Activated naive CD8-positive, alpha-beta T cell treated with anti-CD3 and anti-CD28 coated beads for 36 hours (primary cell): ENCODE measurements at regions not wholly inside any gene's neighbourhood (a gene's known extent, or its start where the extent isn't known, plus 50 kb on each side); places are given as distances from the start of the nearest gene placed in this dataset.
"Not testable (repeated sequence)": the region's sequence is repeated elsewhere in the genome, so short reads cannot be mapped to it uniquely, and the experiment has no call there.

ENCODE experiments used
- DNase-seq: peaks from one replicate; pipeline ENCODE4 v3.0.0; 2021
- H3K27ac Mint-ChIP-seq: one replicate; pipeline ENCODE4 v1.8.0; 2022; ENCODE audit warnings: mild to moderate bottlenecking, moderate library complexity, mixed read lengths
- H3K27me3 Mint-ChIP-seq: one replicate; pipeline ENCODE4 v1.8.0; 2022; ENCODE audit warnings: mild to moderate bottlenecking, mixed read lengths
- H3K36me3 Mint-ChIP-seq: one replicate; pipeline ENCODE4 v1.8.0; 2021; ENCODE audit warnings: mild to moderate bottlenecking, mixed read lengths
- H3K4me1 Mint-ChIP-seq: one replicate; pipeline ENCODE4 v1.8.0; 2021; ENCODE audit warnings: mixed read lengths
- H3K4me3 Mint-ChIP-seq: one replicate; pipeline ENCODE4 v1.8.0; 2022; ENCODE audit warnings: mild to moderate bottlenecking, moderate library complexity, mixed read lengths
- H3K9me3 Mint-ChIP-seq: one replicate; pipeline ENCODE4 v1.8.0; 2022; ENCODE audit warnings: mixed read lengths

DNA sequence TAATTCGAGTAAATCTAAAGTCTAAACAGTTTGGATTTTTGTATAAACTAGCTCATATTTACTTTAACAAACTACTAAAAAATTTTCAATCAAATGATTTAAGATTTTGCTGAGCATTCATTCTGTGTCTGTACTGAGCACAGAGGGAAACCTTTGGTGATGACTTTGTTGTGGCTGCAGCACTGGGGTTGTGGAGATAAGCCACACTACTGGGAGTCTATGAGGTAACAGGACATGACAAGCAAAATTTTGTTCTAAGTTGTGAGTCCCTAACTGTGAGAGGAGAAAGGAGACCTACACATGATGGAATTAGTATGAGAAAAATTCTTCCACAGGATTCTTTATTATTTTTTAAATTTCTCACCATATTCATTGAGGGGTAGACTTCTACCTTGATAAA is 933.7 kb upstream of the LRATD1 start:
- no peaks in the 10 kb centered on the region for H3K27me3 Mint-ChIP-seq
- H3K4me1 Mint-ChIP-seq = no peaks in the 10 kb centered on the region
- H3K4me3 Mint-ChIP-seq = no peak overlapping the region
- no peak overlapping the region for H3K27ac Mint-ChIP-seq
- no peak for DNase-seq
- H3K9me3 Mint-ChIP-seq = peaks cover 7% of the 10 kb centered on the region
- no peaks in the 10 kb centered on the region for H3K36me3 Mint-ChIP-seq

DNA sequence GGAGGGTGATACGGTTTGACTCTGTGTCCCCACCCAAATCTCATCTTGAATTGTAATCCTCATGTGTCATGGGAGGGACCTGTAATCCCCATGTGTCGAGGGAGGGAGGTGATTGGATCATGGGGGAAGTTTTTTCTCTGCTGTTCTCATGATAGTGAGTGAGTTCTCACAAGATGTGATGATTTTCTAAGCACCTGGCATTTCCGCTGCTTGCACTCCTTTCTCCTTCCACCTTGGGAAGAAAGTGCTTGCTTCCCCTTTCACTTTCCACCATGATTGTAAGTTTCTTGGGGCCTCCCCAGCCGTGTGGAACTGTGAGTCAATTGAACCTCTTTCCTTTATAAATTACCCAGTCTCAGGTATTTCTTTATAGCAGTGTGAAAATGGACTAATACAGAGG is 932.6 kb upstream of the LRATD1 start:
- not testable (repeated sequence) for H3K4me1 Mint-ChIP-seq, H3K27ac Mint-ChIP-seq, H3K9me3 Mint-ChIP-seq, H3K36me3 Mint-ChIP-seq, H3K27me3 Mint-ChIP-seq, H3K4me3 Mint-ChIP-seq, DNase-seq

GRCh38 chr2:13711154-13711553 is 921.4 kb upstream of the LRATD1 start:
- no peaks in the 10 kb centered on the region for H3K36me3 Mint-ChIP-seq
- no peak overlapping the region for H3K27ac Mint-ChIP-seq

GRCh38 chr2:13714466-13714865 is 918.1 kb upstream of the LRATD1 start:
- Mint-ChIP-seq H3K36me3 (no peaks in the 10 kb centered on the region), H3K9me3 (peaks cover 3% of the 10 kb centered on the region), H3K4me1 (no peaks in the 10 kb centered on the region), H3K27ac (no peak overlapping the region), H3K4me3 (no peak overlapping the region), H3K27me3 (no peaks in the 10 kb centered on the region)
- DNase-seq = no peak

More at GRCh38 chr2:13711154-13711553, 921.4 kb upstream of the LRATD1 start:
- Mint-ChIP-seq H3K27me3 (no peaks in the 10 kb centered on the region), H3K4me3 (no peak overlapping the region), H3K9me3 (peaks cover 3% of the 10 kb centered on the region), H3K4me1 (no peaks in the 10 kb centered on the region)
- no peak for DNase-seq

DNA sequence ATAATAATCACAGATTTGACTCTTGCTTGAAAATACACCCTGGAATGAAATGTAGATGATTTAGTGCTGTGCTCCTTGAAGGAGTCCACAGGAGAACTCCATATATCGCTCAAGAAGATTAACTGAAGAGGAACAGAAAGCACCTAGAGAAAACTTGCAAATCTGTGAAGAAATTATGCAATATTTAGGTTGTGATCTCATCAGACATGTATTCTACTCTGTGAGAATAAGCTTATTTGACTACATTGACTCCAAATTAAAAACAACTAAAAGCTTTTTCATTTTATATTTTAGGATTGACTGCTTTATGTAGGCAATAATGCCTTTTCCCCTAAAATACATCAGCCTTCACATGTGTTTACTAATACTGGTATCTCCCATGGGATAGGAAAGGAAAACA is 906.6 kb upstream of the LRATD1 start:
- no peaks in the 10 kb centered on the region for H3K4me1 Mint-ChIP-seq
- H3K36me3 Mint-ChIP-seq = no peaks in the 10 kb centered on the region
- no peak for DNase-seq
- no peaks in the 10 kb centered on the region for H3K27me3 Mint-ChIP-seq
- peaks cover 1% of the 10 kb centered on the region for H3K9me3 Mint-ChIP-seq
- no peak overlapping the region for H3K4me3 Mint-ChIP-seq
- H3K27ac Mint-ChIP-seq = no peak overlapping the region

- H3K4me1 Mint-ChIP-seq = no peaks in the 10 kb centered on the region
- no peak for DNase-seq
- H3K4me3 Mint-ChIP-seq = no peak overlapping the region
- no peaks in the 10 kb centered on the region for H3K27me3 Mint-ChIP-seq
- peaks cover 20% of the 10 kb centered on the region for H3K9me3 Mint-ChIP-seq
- no peaks in the 10 kb centered on the region for H3K36me3 Mint-ChIP-seq
- no peak overlapping the region for H3K27ac Mint-ChIP-seq
These were observed 887.2 kb upstream of the LRATD1 start for GRCh38 chr2:13745330-13745729.

DNA sequence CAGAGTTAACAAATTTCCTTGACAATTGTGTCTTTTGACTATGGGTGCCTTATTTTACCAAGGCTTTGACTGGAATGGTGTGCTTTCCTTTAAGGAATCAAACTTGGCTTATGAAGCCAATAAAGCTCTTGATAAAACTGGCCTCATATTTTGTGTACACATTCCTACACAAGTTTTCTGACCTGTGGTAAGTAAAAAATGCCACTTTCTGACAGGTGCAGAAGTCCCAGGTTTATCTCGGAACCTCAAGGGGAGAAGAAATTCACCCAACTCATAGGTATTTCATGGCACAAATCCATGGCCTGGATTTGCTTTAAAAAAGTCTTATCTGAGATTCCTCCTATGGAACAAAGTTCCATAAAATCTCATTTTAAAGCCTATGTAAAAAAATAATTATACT is 880.6 kb upstream of the LRATD1 start:
- H3K36me3 Mint-ChIP-seq = no peaks in the 10 kb centered on the region
- no peak overlapping the region for H3K4me3 Mint-ChIP-seq
- no peak for DNase-seq
- no peaks in the 10 kb centered on the region for H3K27me3 Mint-ChIP-seq
- no peaks in the 10 kb centered on the region for H3K4me1 Mint-ChIP-seq
- peaks cover 12% of the 10 kb centered on the region for H3K9me3 Mint-ChIP-seq
- H3K27ac Mint-ChIP-seq = no peak overlapping the region

GRCh38 chr2:13758412-13758811 is 874.1 kb upstream of the LRATD1 start:
- no peaks in the 10 kb centered on the region for H3K4me1 Mint-ChIP-seq
- H3K9me3 Mint-ChIP-seq = peaks cover 2% of the 10 kb centered on the region
- no peak for DNase-seq
- H3K4me3 Mint-ChIP-seq = no peak overlapping the region
- H3K36me3 Mint-ChIP-seq = no peaks in the 10 kb centered on the region
- no peak overlapping the region for H3K27ac Mint-ChIP-seq
- H3K27me3 Mint-ChIP-seq = no peaks in the 10 kb centered on the region

DNA sequence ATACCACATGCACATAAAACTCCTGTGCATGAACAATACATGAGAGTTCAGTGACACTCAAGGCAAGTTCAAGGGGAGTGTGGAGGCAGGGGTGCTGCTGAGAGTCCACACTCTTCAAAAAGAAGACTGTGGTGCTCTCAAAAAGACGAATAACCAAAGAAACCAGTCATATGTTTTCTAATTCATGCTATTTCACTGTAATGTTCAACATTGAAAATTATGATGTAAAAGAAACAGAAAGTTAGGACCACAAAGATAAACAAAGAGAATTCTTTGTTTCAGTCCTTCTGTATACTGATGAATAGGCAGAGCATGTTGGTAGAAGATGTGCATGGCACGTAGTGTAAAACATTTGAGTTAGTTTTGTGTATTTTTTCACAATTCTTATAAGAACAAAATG is 864.2 kb upstream of the LRATD1 start:
- Mint-ChIP-seq H3K9me3 (peaks cover 3% of the 10 kb centered on the region), H3K4me3 (no peak overlapping the region)

DNA sequence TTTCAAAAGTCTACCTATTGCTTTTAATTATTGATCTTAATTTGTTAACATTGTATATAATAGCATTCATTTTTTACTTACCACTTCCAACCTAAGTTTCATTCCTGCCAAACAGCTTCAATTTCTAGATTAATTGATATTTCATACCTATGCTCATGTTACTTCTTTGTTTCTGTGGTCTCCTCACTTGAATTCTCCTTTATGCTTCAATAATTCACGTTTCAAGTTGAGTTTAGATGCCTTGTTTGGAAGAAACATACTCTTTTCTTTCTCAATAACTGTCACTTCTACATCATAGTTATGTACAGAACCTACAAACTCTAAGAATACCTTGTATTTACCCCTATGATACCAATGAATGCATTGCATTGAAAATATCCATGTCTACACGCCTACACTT is 862.2 kb upstream of the LRATD1 start:
- DNase-seq = no peak
- H3K9me3 Mint-ChIP-seq = peaks cover 3% of the 10 kb centered on the region
- H3K4me1 Mint-ChIP-seq = no peaks in the 10 kb centered on the region
- no peak overlapping the region for H3K4me3 Mint-ChIP-seq
- H3K27ac Mint-ChIP-seq = no peak overlapping the region
- H3K36me3 Mint-ChIP-seq = no peaks in the 10 kb centered on the region
- H3K27me3 Mint-ChIP-seq = no peaks in the 10 kb centered on the region

More for the DNA sequence above, 864.2 kb upstream of the LRATD1 start:
- no peak overlapping the region for H3K27ac Mint-ChIP-seq
- H3K36me3 Mint-ChIP-seq = no peaks in the 10 kb centered on the region
- no peak for DNase-seq
- H3K4me1 Mint-ChIP-seq = no peaks in the 10 kb centered on the region
- H3K27me3 Mint-ChIP-seq = no peaks in the 10 kb centered on the region

DNA sequence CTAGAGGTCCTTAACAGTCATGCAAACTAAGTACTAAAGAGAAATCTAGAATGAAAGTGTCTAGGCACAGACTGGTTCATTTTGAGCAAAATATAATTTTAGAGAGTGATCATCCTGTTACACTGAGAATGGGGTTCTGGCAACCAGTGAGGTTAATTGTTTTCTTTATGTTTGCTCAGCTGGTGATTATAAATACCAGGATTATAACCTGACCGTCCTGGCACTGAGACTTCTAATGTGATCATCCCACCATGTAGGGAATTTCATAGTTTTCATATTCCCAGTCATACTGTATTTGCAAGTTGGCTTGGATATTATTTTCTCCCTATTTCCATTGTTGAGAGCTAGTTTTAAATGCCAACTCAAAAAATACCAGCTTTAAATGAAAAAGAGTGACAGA is 852.5 kb upstream of the LRATD1 start:
- Mint-ChIP-seq H3K27me3 (no peaks in the 10 kb centered on the region), H3K9me3 (peaks cover 1% of the 10 kb centered on the region), H3K4me3 (no peak overlapping the region), H3K27ac (no peak overlapping the region), H3K36me3 (no peaks in the 10 kb centered on the region), H3K4me1 (no peaks in the 10 kb centered on the region)
- no peak for DNase-seq

GRCh38 chr2:13791019-13791547 is 841.4 kb upstream of the LRATD1 start:
- Mint-ChIP-seq H3K9me3 (peaks cover 5% of the 10 kb centered on the region), H3K4me3 (no peak overlapping the region), H3K27ac (no peak overlapping the region), H3K27me3 (no peaks in the 10 kb centered on the region), H3K36me3 (no peaks in the 10 kb centered on the region), H3K4me1 (no peaks in the 10 kb centered on the region)
- no peak for DNase-seq

DNA sequence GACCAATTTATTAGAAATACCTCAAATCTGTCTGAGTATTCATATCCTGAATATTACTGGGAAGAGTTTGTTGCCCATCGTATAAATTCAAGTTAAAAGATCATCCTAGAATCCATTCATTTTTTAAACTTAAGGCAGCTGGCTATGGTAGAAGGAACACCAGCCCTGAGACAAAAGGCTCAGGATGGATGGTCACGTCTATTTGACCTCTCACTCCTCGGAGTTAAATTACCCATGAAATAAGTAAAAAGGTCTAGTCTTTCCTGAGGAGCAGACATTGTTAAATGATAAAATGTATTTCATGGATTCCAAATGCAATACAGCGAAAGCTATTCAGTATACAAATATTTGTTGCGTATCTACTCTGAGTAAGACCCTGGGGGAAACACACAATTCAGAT is 826.0 kb upstream of the LRATD1 start:
- Mint-ChIP-seq H3K9me3 (peaks cover 1% of the 10 kb centered on the region), H3K27ac (no peak overlapping the region), H3K36me3 (no peaks in the 10 kb centered on the region), H3K27me3 (no peaks in the 10 kb centered on the region), H3K4me3 (no peak overlapping the region), H3K4me1 (no peaks in the 10 kb centered on the region)
- DNase-seq = no peak

- Mint-ChIP-seq H3K4me1 (no peaks in the 10 kb centered on the region), H3K9me3 (peaks cover 4% of the 10 kb centered on the region), H3K4me3 (no peak overlapping the region), H3K27me3 (no peaks in the 10 kb centered on the region), H3K36me3 (no peaks in the 10 kb centered on the region), H3K27ac (no peak overlapping the region)
- no peak for DNase-seq
These were observed 819.3 kb upstream of the LRATD1 start for GRCh38 chr2:13813236-13813635.

- no peaks in the 10 kb centered on the region for H3K4me1 Mint-ChIP-seq
- no peak overlapping the region for H3K4me3 Mint-ChIP-seq
- no peaks in the 10 kb centered on the region for H3K36me3 Mint-ChIP-seq
- peaks cover 2% of the 10 kb centered on the region for H3K9me3 Mint-ChIP-seq
- H3K27ac Mint-ChIP-seq = no peak overlapping the region
- H3K27me3 Mint-ChIP-seq = no peaks in the 10 kb centered on the region
- no peak for DNase-seq
These were observed 814.5 kb upstream of the LRATD1 start for GRCh38 chr2:13818002-13818401.

DNA sequence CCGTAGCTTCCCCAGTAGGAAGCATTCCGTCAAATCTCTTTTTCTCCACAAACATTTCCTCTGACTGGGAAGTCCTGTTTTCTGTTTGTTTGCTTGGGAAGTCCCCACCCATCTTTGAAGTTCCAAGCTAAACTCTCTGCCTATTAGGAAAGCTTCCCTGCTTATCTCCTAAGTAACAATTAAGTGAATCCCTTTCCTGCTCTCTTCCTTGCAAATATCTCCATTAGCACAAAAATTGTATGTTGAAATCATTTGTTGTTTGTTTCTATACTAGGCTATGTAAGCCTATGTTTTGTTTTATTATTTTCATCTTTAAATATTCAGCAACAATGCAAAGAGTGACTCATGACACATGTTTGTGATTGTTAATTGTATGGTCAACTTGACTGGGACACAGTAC is 812.6 kb upstream of the LRATD1 start:
- no peaks in the 10 kb centered on the region for H3K36me3 Mint-ChIP-seq
- no peak overlapping the region for H3K27ac Mint-ChIP-seq
- H3K27me3 Mint-ChIP-seq = no peaks in the 10 kb centered on the region
- no peaks in the 10 kb centered on the region for H3K4me1 Mint-ChIP-seq
- H3K4me3 Mint-ChIP-seq = no peak overlapping the region
- peaks cover 2% of the 10 kb centered on the region for H3K9me3 Mint-ChIP-seq
- DNase-seq = no peak
